NCI-H2171 (cell line): ENCODE measurements at regions not wholly inside any gene's neighbourhood (a gene's known extent, or its start where the extent isn't known, plus 50 kb on each side); places are given as distances from the start of the nearest gene placed in this dataset.
"Not testable (repeated sequence)": the region's sequence is repeated elsewhere in the genome, so short reads cannot be mapped to it uniquely, and the experiment has no call there.

Experiments
- DNase-seq: peaks from one replicate; lab custom pipeline; 2025; lab: John Stamatoyannopoulos, UW

GRCh38 chr5:51802551-51803184, 419.4 kb downstream of the ISL1 start:
- no peak for DNase-seq

DNA sequence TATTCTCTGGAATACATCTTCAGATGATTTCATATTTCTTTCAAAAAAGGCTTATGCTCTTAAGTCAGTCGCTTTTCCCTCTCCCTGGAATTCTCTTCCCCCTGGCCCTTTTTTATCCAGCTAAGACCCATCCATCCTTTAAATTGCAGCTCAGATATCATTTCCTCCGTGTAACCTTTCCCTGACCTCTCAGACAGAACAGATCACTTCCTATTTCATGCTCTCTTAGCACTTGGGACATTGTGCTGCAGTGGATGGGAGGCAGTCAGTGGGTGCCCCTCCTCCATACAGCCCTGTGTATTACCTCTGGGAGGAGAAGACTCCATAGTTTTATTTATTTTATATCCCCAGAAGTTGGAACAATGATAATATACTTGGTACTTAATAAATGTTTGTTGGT, 423.4 kb downstream of the ISL1 start:
- DNase-seq: no peak

DNA sequence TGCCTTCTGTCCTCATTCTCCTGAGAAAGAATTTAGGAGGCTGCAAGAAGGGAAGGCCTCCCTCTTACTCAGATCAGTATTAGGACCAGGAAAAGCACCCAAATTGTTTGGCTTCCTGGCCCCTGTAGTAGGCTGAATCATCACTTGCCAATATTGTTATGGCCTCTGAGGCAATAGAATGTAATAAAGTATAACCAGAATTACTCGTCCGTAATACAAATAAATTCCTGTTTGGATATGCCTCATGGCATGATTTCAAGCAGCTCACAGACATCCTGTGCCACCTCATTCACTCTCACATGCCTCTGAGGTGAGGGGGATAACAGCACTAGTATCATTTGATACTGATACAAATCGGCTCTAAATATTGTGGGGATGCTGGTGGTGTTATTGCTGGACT, 427.3 kb downstream of the ISL1 start:
- DNase-seq: no peak

DNA sequence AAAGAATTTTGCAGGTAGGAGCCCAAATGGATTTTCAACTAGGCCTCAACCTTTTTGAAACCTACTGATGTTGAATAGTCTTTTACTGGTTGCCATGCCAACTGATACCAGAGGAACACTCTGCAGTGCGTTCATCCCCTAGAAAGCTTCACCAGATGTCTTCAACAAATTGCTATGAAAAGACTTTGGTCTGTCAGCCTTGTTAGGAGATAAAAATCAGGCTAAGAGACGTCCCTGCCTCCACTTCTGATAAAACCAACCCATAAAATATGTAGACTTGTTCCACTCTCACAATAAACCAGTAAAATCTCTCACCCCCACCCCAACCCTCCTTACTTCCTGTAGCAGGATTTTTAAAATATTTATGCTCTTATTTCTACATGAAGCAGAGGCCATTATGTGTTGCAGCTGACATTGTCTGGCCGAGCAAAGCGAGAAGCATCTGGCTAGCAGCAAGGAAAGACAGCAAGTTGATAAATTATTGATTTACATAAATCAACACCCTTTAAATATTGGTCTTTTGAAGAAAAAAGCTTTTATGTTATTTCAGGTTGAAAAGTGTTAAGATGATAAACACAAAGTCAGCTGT, 428.7 kb downstream of the ISL1 start:
- no peak for DNase-seq

GRCh38 chr5:51814817-51815216, 431.6 kb downstream of the ISL1 start:
- DNase-seq: not testable (repeated sequence)

GRCh38 chr5:51816427-51816826, 433.2 kb downstream of the ISL1 start:
- DNase-seq: no peak

DNA sequence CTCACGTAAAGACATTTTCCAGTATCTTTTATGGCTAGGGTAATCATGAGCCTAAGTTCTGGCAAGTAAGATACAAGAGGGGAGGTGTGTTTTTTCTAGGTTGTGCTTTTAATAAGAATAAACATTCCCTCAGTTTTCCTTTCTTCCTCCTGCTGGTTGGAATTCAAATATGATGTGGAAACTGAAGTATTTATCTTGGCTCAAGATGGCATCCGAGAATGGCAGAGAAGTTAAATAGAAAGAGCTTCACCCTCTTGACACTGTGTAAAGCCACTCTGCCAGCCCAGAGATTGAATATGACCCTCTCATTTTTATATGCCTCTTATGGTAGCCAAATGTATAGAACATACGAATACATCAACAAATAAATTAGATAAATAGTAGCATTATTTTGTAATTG, 438.4 kb downstream of the ISL1 start:
- no peak for DNase-seq

- DNase-seq: no peak
Measured at GRCh38 chr5:51829230-51829629, 446.0 kb downstream of the ISL1 start.

- DNase-seq: no peak
Measured at GRCh38 chr5:51829691-51830090, 446.4 kb downstream of the ISL1 start.

- DNase-seq: no peak
Measured at GRCh38 chr5:51832934-51833470, 449.8 kb downstream of the ISL1 start.

- DNase-seq: no peak
Measured at GRCh38 chr5:51838459-51838858, 455.2 kb downstream of the ISL1 start.

DNA sequence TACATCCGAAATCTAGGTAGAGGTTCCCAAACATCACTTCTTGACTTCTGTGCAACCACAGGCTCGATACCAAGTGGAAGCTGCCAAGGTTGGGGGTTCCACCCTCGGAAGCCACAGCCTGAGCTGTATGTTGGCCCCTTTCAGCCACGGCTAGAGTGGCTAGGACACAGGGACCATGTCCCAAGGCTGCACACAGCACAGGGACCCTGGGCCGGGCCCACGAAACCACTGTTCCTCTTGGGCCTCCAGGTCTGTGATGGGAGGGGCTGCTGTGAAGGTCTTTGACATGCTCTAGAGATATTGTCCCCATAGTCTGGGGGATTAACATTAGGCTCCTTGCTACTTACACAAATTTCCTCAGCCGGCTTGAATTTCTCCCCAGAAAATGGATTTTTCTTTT, 460.6 kb downstream of the ISL1 start:
- DNase-seq: no peak

- DNase-seq: no peak
Measured at GRCh38 chr5:51846015-51846414, 462.8 kb downstream of the ISL1 start.

GRCh38 chr5:51859624-51860023, 476.4 kb downstream of the ISL1 start:
- DNase-seq: no peak

DNA sequence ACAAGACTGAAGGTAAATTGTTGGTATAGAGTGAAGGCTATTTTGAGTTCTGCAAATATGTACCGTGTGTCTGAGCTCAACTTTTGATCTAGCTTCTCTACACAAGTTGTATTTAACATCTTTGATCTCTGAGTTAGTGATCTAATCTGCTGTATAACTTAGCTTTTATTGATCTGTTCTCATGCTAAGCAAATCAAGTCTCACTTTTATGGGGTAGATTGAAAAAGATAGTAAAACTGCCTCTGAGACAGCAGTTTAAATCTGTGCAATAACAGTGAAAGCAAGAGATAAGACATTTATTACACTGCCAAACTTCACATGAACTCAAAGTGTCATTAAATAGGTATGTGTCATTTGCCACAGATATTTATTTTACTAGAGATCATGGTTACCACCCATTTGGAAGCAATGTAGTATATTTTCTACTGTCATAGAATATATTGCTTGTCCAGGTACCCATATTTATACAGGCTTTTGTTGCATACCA, 477.3 kb downstream of the ISL1 start:
- DNase-seq: no peak

- no peak for DNase-seq
Measured at GRCh38 chr5:51872144-51872543, 488.9 kb downstream of the ISL1 start.

DNA sequence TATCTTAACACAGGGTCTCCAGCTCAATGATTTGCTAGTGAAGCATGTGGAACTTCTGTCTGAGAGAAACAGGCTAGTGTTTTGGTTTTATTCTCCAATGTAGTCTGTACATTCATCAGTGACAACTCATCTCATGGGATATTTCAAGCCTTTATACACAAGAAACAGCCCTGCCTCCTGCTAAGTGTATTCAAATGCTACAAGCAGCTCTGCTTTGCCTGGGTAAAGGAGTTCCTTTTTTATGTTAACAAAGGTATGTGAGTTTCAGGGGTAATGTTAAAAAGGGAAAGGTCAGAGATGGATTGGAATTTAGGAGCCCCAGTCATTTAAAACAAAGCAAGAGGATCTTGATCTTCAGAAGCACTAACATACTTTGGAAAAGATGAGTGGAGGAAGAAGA, 498.7 kb downstream of the ISL1 start:
- DNase-seq: no peak

DNA sequence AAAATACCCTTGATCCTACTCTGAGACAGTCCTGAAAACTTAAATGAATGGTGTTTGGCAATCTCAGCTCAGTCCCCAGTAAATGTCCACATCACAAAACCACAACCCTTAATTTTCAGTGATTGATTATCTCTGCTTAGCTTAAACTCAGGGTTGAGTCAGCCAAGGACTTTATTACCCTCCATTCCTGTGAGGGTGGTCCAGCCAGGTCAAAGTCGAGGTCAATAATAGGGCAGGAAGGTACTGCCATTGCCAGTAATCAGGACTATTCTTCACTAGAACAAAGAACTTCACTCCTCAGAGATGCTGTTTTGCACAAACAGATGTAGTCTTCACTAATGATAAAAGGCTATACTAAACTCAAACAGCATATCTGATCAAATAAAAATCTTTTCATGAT, 499.4 kb downstream of the ISL1 start:
- no peak for DNase-seq

- no peak for DNase-seq
Measured at GRCh38 chr5:51889703-51890102, 506.5 kb downstream of the ISL1 start.

- DNase-seq: no peak
Measured at GRCh38 chr5:51890435-51891116, 507.3 kb downstream of the ISL1 start.

- DNase-seq: no peak
Measured at GRCh38 chr5:51892680-51893079, 509.4 kb downstream of the ISL1 start.

DNA sequence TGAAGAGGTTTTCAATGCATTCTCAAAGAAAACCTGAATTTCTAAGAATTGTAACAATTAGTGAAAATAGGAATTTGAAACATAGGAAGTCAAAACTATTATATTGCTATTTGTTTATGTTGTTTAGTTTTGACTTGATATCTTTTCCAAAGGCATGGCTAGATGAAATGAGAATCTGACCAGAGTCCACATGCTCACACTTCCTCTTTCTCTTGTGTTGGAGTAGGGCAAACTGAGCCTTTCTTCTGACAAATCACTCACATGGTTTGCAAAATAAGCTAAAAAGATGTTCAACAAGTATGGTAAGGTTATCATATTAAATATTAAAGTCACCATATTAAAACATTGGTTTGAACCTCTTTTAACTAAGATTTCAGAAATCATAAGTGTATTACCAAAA, 512.6 kb downstream of the ISL1 start:
- no peak for DNase-seq

DNA sequence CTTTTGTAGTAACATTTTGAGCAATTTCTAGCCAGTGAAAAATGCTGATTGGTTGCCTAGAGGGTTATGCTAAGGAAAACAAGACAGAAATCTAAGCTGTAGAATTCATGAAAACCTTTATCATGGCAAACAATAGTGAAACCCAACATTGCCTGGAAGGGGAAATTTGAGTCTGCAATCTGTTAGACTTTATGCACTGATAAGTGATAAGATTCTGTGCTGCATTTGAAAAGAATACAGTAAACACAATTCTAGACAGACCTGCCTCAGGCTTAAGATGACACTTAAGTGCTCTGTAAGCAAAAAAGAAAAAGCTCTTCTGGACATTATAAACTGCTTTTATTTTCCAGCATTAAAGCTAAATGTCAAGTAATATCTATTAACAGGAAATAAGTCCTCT, 519.3 kb downstream of the ISL1 start:
- no peak for DNase-seq
